ENCODE measurements at regions not wholly inside any gene's neighbourhood (a gene's known extent, or its start where the extent isn't known, plus 50 kb on each side); places are given as distances from the start of the nearest gene placed in this dataset.
A peak's percentile ranks its signal among the peaks of the same experiment; 100 is the strongest.
"Not testable (repeated sequence)": the region's sequence is repeated elsewhere in the genome, so short reads cannot be mapped to it uniquely, and the experiment has no call there.

DNA sequence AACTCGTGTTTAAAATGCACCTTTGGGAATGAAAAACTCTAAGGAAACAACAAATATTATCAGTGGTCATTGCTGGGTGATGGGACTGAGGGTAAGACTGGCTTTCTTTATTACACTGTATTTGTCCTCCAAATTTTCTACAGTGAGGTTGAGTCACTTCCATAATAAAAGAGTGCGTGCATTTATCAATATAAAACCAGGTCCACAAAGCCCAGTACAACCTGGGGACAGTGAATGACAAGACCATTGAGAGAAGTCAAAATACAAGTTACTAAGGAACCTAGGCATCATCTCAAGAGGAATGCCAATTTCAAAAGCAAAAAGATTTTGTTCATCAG lies 76.4 kb downstream of the MAGED4 start:
- DNase-seq, result no peak

DNA sequence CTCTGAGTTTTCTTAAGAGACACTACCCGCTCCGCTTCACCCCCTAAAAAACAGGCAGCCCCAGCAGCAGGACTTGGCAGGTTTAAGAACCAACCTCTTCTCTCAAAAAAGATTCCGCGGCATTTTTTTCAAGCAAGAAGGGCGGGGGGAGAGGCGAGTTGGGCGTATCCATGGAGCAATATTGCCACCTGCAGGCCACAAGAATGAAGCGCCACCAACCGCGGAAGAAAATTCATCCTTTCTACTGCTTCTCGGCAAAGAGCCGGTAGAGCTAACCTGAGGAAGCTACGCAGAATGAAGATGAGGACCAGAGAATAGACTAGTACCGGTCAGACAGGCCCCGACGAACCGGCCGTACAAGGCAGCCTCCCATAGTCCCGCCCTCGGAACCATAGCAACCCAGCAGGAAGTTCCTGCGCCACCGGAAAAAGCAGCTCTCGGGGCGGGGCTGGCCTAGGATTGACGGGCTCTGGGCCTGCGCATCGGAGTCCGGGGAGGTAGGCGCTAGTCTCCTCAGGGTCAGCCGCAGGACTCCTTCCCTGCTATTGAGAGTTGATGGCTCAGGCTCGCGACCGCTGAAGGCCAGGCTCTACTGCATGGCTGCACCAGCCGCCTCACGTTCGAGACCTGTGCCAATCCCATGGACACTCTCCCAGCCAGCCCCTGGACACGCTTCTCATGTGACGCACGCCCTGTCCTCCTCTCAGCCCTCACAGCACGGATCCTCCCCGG lies 76.9 kb downstream of the MAGED4 start:
- peak; percentile 79 to 86 for DNase-seq

DNA sequence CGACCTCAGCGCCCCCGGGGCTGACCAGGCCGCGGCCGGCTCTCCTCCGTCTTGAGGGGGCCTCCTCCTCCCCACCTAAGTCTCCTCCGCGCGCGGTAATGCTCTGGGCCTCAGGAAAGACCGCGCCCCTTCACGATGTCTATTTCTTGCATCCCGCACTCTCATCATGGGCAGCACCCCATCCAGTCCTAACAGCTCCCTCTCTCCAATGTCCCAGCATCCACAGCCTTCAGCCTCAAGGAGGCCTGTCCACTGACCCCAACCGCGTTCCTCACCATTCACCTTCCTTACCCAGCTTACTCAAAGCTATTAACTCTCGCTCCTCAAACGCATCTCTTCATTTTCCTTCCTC lies 77.5 kb downstream of the MAGED4 start:
- DNase-seq, result no peak

DNA sequence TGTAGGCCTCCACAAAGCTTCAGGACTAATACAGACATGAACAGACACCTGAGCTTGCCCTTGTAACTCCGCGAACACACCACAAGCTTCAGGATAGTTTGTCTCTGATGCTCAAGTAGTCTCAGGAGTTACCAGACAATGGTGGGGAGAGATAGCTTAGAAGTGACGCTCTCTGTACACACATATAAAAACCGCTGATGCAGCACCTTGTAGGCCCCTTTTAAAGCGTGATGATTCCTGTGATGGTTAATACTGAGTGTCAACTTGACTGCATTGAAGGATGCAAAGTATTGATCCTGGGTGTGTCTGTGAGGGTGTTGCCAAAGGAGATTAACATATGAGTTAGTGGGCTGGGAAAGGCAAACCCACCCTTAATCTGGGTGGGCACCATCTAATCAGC lies 78.7 kb downstream of the MAGED4 start:
- DNase-seq, result no peak

DNA sequence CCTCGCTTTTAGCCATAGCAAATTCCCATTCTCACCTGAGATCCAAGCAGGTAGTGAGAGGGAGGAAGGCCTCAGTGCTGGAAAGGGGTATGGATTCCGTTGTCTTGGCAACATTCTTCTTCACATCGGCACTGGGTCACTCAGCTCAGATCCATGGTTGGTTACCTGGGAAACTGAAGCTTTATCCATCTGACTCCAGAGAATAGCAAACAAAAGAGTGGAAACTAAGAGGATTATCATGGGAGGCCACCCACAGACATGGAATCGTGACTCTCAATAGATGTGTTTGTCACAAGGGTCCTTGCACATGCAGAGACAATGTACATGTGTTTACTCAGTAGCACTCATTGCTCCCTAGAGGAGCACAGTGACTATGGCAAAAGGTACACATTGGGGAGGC lies 81.0 kb downstream of the MAGED4 start:
- DNase-seq, result no peak

DNA sequence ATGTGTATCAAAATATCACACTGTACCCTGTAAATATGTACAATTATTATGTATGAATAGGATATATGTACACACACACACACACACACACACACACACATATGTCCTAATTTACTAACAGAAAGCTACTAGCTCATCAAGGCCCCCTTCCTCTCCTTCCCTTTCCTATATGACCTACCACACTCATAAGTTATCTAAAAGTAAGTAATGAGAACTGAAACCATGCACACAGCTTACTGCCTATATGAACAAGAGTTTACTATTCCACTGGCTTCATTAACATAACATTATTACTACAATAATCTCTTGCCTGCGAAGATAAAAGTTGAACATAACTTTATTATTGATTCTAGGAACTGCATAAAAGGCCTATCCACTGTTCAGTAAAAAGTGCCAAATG lies 83.8 kb downstream of the MAGED4 start:
- not testable (repeated sequence) for DNase-seq

DNA sequence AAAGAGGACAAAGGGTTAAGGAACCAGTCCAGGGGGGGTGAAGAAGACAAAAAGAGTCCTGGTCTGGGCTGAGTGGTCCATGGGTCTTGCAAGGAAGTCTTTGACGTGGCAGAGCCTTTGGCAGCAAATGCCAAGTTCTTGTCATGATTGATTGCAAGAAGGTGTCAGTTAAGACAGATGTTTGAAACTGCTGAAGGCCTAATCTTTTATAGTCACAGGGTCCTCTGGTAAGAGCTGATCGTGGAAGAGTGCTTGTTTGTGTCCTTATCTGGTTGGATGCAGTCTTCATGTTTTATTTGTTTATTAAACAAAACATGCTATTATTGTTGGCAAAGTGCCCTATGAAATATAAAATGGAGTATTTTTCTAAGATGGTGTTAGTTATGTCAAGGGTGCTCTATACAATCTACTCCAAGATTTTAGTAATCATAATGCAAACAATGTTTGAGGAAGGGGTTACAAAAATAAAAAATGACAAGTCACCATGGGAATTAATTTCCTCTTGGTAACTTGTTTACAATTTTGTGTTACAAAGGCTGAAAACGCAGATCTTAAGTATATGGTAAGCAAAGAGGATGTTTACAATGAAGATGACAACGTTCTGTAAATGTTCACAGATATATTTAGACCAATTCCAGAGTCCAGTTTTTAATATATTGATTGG lies 85.9 kb downstream of the MAGED4 start:
- no peak for DNase-seq

DNA sequence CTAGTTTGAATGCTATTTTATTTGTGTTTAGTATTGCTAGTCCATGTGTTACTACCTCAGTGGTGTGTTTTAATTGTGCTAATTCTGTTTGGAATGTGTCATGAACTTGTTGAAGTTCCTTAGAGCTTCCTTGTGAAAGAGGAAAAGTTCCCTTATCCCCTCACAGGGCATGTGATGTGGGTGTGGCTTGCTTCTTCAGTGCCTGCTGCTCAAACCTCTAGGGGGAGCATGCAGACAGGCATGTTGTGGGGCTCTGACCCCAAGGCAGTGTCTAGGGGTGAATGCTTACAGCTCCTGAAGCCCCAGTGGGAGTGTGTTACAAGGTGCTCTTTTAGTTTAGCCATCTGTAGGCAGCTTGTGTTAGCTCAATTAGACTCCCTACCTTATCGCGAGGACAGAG lies 86.5 kb downstream of the MAGED4 start:
- DNase-seq, result no peak

DNA sequence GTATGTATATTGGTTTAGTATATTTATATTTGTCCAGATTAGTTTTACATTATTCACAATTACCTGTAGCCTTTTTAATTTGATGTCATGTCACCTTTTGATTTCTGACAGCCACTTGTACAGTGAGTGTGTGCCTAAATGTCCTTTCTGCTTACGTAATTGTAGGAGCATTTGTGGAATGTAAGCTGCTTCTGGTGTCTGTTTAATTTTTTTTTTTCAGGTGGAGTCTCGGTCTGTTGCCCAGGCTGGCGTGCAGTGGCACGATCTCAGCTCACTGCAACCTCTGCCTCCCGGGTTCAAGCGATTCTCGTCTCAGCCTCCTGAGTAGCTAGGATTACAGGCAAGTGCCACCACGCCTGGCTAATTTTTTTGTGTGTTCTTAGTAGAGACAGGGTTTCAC lies 91.2 kb upstream of the XAGE2 start:
- DNase-seq, result no peak

DNA sequence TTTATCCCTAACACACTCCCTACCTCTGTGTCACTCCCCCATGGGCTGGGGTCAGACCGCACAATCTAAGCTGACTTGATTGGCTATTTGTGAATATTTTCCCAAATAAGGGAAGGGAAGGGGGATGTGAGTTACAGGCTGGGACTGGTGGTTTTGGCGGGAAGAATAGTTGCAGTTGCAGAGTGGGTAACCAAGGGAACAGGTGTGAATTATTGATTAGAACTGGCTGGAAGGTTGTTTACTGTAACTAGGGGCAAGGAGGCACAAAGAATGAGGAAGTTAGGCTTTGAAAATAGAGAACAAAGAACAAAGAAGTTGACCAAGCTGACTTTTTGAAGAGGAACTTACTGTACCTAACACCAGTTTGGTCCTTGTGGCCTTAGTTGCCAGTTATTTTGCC lies 88.0 kb upstream of the XAGE2 start:
- no peak for DNase-seq

DNA sequence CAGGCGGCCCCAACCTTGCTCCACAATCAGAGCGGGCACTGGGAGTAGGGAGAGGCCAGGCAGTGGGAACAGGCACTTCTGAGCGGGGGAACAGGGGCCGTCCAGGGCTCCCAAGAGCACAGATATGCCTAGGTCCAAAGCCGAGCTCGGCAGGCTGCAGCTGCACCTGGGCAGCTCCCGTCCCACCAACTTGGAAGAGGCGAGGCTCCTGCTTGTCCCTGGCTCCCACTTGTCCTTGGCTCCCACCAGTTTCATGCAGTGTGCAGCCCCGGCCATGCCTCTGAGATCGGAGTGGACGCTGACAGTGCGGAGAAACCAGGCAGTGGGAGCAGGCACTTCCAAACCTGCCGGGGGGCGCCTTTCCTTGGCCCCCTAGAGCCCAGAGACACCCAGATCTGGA lies 84.0 kb upstream of the XAGE2 start:
- no peak for DNase-seq

DNA sequence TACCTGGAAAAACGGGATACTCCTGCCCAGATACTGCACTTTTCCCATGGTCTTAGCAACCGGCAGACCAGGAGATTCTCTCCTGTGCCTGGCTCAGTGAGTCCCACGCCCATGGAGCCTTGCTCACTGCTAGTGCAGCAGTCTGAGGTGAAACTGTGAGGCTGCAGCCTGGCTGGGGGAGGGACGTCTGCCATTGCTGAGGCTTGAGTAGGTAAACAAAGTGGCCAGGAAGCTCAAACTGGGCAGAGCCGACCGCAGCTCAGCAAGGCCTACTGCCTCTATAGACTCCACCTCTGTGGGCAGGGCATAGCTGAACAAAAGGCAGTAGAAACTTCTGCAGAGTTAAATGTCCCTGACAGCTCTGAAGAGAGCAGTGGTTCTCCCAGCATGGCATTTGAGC lies 69.9 kb upstream of the XAGE2 start:
- not testable (repeated sequence) for DNase-seq

DNA sequence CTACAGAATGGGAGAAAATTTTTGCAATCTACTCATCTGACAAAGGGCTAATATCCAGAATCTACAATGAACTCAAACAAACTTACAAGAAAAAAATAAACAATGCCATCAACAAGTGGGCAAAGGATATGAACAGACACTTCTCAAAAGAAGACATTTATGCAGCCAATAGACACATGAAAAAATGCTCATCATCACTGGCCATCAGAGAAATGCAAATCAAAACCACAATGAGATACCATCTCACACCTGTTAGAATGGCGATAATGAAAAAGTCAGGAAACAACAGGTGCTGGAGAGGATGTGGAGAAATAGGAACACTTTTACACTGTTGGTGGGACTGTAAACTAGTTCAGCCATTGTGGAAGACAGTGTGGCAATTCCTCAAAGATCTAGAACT lies 60.3 kb upstream of the XAGE2 start:
- DNase-seq, result not testable (repeated sequence)

All from stimulated activated CD4-positive, alpha-beta T cell treated with anti-CD3 and anti-CD28 coated beads, Interleukin-4, amount 100 ng/mL, for 4 hours (primary cell).